ENCODE measurements at regions not wholly inside any gene's neighbourhood (a gene's known extent, or its start where the extent isn't known, plus 50 kb on each side); places are given as distances from the start of the nearest gene placed in this dataset.

DNA sequence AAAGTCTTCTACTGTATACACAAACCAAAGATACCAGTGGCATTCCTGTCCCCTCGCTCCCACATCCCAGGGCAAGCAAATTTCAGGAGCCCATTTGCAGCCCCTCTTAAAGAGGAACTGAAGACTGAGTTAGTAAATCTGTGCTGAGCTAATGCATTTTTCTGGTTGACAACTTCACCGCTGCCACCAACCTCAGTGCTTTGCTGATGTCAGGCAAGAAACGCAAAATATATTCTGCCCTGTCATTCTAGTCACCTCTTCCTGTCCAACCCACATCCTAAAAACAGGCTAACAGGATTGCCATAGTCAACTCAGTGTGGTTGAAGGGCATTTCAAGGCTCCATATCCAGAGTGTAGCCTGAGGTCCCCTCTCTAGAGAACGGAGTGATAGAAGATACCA, 59.4 kb upstream of the FICD start:
- TF ChIP-seq, protein P1, sequence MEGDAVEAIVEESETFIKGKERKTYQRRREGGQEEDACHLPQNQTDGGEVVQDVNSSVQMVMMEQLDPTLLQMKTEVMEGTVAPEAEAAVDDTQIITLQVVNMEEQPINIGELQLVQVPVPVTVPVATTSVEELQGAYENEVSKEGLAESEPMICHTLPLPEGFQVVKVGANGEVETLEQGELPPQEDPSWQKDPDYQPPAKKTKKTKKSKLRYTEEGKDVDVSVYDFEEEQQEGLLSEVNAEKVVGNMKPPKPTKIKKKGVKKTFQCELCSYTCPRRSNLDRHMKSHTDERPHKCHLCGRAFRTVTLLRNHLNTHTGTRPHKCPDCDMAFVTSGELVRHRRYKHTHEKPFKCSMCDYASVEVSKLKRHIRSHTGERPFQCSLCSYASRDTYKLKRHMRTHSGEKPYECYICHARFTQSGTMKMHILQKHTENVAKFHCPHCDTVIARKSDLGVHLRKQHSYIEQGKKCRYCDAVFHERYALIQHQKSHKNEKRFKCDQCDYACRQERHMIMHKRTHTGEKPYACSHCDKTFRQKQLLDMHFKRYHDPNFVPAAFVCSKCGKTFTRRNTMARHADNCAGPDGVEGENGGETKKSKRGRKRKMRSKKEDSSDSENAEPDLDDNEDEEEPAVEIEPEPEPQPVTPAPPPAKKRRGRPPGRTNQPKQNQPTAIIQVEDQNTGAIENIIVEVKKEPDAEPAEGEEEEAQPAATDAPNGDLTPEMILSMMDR (IDR thresholded peaks at IDR 0.05), result no peak
- TF ChIP-seq POLR2A (IDR thresholded peaks at IDR 0.05), result no peak
- 61 to 63% methylated on average over 4 of the region's 4 CpGs for WGBS, 2 donors
- DNase-seq (ENCODE audit: low spot score in 2 of 2), result no peak
- intact Hi-C loops (cut with DNase I; ENCODE audit: low total_unique reads), result no loop called here
- H3K4me3 ChIP-seq (ENCODE audit: low read depth, poor library complexity, severe bottlenecking), result no peak overlapping the region

- no peak for DNase-seq (ENCODE audit: low spot score in 2 of 2)
- WGBS, 2 donors, result 76 to 90% methylated on average over 5 of the region's 5 CpGs
- intact Hi-C loops (cut with DNase I; ENCODE audit: low total_unique reads), result no loop called here
- no peak overlapping the region for H3K4me3 ChIP-seq (ENCODE audit: low read depth, poor library complexity, severe bottlenecking)
- TF ChIP-seq POLR2A (IDR thresholded peaks at IDR 0.05), result no peak
- TF ChIP-seq, protein P1 (IDR thresholded peaks at IDR 0.05), result no peak
Observed at GRCh38 chr12:108454539-108455139, 60.4 kb upstream of the FICD start.

DNA sequence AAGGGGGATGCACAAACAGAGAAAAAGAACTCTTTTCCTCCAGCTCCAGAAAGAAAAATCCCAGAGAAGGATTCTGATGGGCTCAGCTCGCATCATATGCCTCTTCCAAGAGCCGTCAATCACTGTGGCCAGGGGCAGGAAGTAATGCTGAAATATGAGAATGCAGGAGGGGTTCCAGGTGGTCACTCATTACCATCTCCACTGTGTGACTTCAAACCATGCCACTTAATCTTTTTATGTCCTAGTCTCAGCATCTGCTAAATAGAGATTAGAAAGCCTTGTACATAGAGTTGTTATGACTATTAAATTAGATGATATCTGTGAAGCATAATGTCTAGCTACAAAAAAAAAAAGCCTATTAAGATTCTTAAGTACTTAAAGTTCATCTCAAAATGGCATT, 65.6 kb upstream of the FICD start:
- intact Hi-C loops (cut with DNase I; ENCODE audit: low total_unique reads), result no loop called here
- DNase-seq (ENCODE audit: low spot score in 2 of 2), result no peak
- 52 to 73% methylated on average over 2 of the region's 2 CpGs for WGBS, 2 donors
- TF ChIP-seq, protein P1 (IDR thresholded peaks at IDR 0.05), result no peak
- no peak for TF ChIP-seq POLR2A (IDR thresholded peaks at IDR 0.05)
- no peak overlapping the region for H3K4me3 ChIP-seq (ENCODE audit: low read depth, poor library complexity, severe bottlenecking)

- TF ChIP-seq, protein P1 (IDR thresholded peaks at IDR 0.05), result no peak
- TF ChIP-seq POLR2A (IDR thresholded peaks at IDR 0.05), result no peak
- DNase-seq (ENCODE audit: low spot score in 2 of 2), result no peak
- WGBS, 2 donors, result 77 to 80% methylated on average over 5 of the region's 5 CpGs
- intact Hi-C loops (cut with DNase I; ENCODE audit: low total_unique reads), result no loop called here
- no peak overlapping the region for H3K4me3 ChIP-seq (ENCODE audit: low read depth, poor library complexity, severe bottlenecking)
Observed at GRCh38 chr12:108448246-108448645, 66.8 kb upstream of the FICD start.

GRCh38 chr12:108447168-108447832, 67.8 kb upstream of the FICD start:
- DNase-seq (ENCODE audit: low spot score in 2 of 2), result no peak
- H3K4me3 ChIP-seq (ENCODE audit: low read depth, poor library complexity, severe bottlenecking), result no peak overlapping the region
- WGBS, 2 donors, result 4 to 10% methylated on average over 1 of the region's 1 CpG
- intact Hi-C loops (cut with DNase I; ENCODE audit: low total_unique reads), result no loop called here
- TF ChIP-seq POLR2A (IDR thresholded peaks at IDR 0.05), result no peak
- TF ChIP-seq, protein P1 (IDR thresholded peaks at IDR 0.05), result no peak

GRCh38 chr12:108446766-108447165, 68.3 kb upstream of the FICD start:
- DNase-seq (ENCODE audit: low spot score in 2 of 2), result no peak
- no peak overlapping the region for H3K4me3 ChIP-seq (ENCODE audit: low read depth, poor library complexity, severe bottlenecking)
- 11 to 17% methylated on average over 5 of the region's 5 CpGs for WGBS, 2 donors
- intact Hi-C loops (cut with DNase I; ENCODE audit: low total_unique reads), result no loop called here
- no peak for TF ChIP-seq POLR2A (IDR thresholded peaks at IDR 0.05)
- TF ChIP-seq, protein P1 (IDR thresholded peaks at IDR 0.05), result no peak

Data from lower leg skin (tissue), 4 donors.